ENCODE measurements at regions not wholly inside any gene's neighbourhood (a gene's known extent, or its start where the extent isn't known, plus 50 kb on each side); places are given as distances from the start of the nearest gene placed in this dataset.

GRCh38 chr7:128161466-128162125 is 79.5 kb upstream of the LEP start:
- Histone ChIP-seq H3K9me3 (no peaks in the 10 kb centered on the region), H3K4me1 (no peaks in the 10 kb centered on the region), H3K36me3 (no peaks in the 10 kb centered on the region), H3K27me3 (peaks cover 9% of the 10 kb centered on the region), H3K4me3 (no peak overlapping the region), H3K27ac (no peak overlapping the region)
- peak in 1 of 2 donors; percentile 15 for DNase-seq (ENCODE audit: low spot score in 2 of 2)
- intact Hi-C loops (cut with DNase I) = no loop called here
- TF ChIP-seq CTCF (IDR thresholded peaks at IDR 0.05) = no peak

GRCh38 chr7:128162666-128163065 is 78.4 kb upstream of the LEP start:
- peaks cover 2 to 6% of the 10 kb centered on the region in 2 donors for H3K4me1 ChIP-seq
- peak in 1 of 2 donors; percentile 22 for DNase-seq (ENCODE audit: low spot score in 2 of 2)
- no peaks in the 10 kb centered on the region for H3K9me3 ChIP-seq
- no peak overlapping the region for H3K4me3 ChIP-seq
- no peak overlapping the region for H3K27ac ChIP-seq
- no peak for TF ChIP-seq CTCF (IDR thresholded peaks at IDR 0.05)
- intact Hi-C loops (cut with DNase I) = no loop called here
- H3K27me3 ChIP-seq = peaks cover 11% of the 10 kb centered on the region
- no peaks in the 10 kb centered on the region for H3K36me3 ChIP-seq

- H3K36me3 ChIP-seq = no peaks in the 10 kb centered on the region
- intact Hi-C loops (cut with DNase I) = no loop called here
- no peak overlapping the region for H3K27ac ChIP-seq
- peaks cover 6 to 7% of the 10 kb centered on the region in 2 donors for H3K4me1 ChIP-seq
- peaks cover 15% of the 10 kb centered on the region for H3K27me3 ChIP-seq
- no peak overlapping the region for H3K4me3 ChIP-seq
- H3K9me3 ChIP-seq = no peaks in the 10 kb centered on the region
- no peak for TF ChIP-seq CTCF (IDR thresholded peaks at IDR 0.05)
- DNase-seq (ENCODE audit: low spot score in 2 of 2) = no peak
These were observed 77.6 kb upstream of the LEP start for GRCh38 chr7:128163473-128163872.

GRCh38 chr7:128164061-128164954 is 76.8 kb upstream of the LEP start:
- H3K4me1 ChIP-seq = peaks cover 6 to 7% of the 10 kb centered on the region in 2 donors
- H3K9me3 ChIP-seq = no peaks in the 10 kb centered on the region
- peaks cover 15% of the 10 kb centered on the region for H3K27me3 ChIP-seq
- no peaks in the 10 kb centered on the region for H3K36me3 ChIP-seq
- H3K27ac ChIP-seq = no peak overlapping the region
- H3K4me3 ChIP-seq = no peak overlapping the region
- DNase-seq (ENCODE audit: low spot score in 2 of 2) = peak in 1 of 2 donors; percentile 47
- intact Hi-C loops (cut with DNase I) = no loop called here
- no peak for TF ChIP-seq CTCF (IDR thresholded peaks at IDR 0.05)

GRCh38 chr7:128164955-128165670 is 76.0 kb upstream of the LEP start:
- Histone ChIP-seq H3K27ac (no peak overlapping the region), H3K4me1 (peaks cover 6 to 7% of the 10 kb centered on the region in 2 donors), H3K36me3 (no peaks in the 10 kb centered on the region), H3K9me3 (no peaks in the 10 kb centered on the region), H3K4me3 (no peak overlapping the region), H3K27me3 (peaks cover 15% of the 10 kb centered on the region)
- intact Hi-C loops (cut with DNase I) = no loop called here
- DNase-seq (ENCODE audit: low spot score in 2 of 2) = peak in 1 of 2 donors; percentile 57
- no peak for TF ChIP-seq CTCF (IDR thresholded peaks at IDR 0.05)

Measured in ascending aorta (tissue), 2 donors.